Cardiac muscle cell (in vitro differentiated cells and primary cell): ENCODE measurements at regions not wholly inside any gene's neighbourhood (a gene's known extent, or its start where the extent isn't known, plus 50 kb on each side); places are given as distances from the start of the nearest gene placed in this dataset.

Experiments used
- DNase-seq, 2 donors: peaks; one replicate each; pipeline versions ENCODE4 v3.0.0 to v3.0.0-alpha.2; 2010 to 2017; ENCODE audit warnings: low read depth in 1 of 2, low spot score in 1 of 2
- H3K27ac ChIP-seq: fragments of 200-600 bp; sonication (generic); 2 replicates; pipeline ENCODE4 v1.5.1; 2016
- H3K27me3 ChIP-seq: fragments of 200-600 bp; sonication (generic); 2 replicates; pipeline ENCODE4 v1.6.0; 2016; ENCODE audit warnings: control low read depth
- H3K36me3 ChIP-seq: fragments of 200-600 bp; sonication (generic); 2 replicates; pipeline ENCODE4 v1.5.1; 2016; ENCODE audit warnings: control low read depth
- H3K4me1 ChIP-seq: fragments of 200-600 bp; sonication (generic); 2 replicates; pipeline ENCODE4 v1.8.1; 2017; ENCODE audit warnings: low read depth, mild to moderate bottlenecking, mixed run types
- H3K4me3 ChIP-seq: fragments of 200-600 bp; sonication (generic); 2 replicates; pipeline ENCODE4 v1.5.1; 2016; ENCODE audit warnings: mild to moderate bottlenecking
- H3K9me3 ChIP-seq: fragments of 200-600 bp; sonication (generic); 2 replicates; pipeline ENCODE4 v1.5.1; 2017; ENCODE audit warnings: low read depth, mild to moderate bottlenecking, control low read depth
- TF ChIP-seq, protein P1 (sequence below): IDR thresholded peaks from 2 replicates; pipeline ENCODE4 v1.5.1; 2012; ENCODE audit warnings: low read depth, mild to moderate bottlenecking, low read length

- TF ChIP-seq, protein P1, sequence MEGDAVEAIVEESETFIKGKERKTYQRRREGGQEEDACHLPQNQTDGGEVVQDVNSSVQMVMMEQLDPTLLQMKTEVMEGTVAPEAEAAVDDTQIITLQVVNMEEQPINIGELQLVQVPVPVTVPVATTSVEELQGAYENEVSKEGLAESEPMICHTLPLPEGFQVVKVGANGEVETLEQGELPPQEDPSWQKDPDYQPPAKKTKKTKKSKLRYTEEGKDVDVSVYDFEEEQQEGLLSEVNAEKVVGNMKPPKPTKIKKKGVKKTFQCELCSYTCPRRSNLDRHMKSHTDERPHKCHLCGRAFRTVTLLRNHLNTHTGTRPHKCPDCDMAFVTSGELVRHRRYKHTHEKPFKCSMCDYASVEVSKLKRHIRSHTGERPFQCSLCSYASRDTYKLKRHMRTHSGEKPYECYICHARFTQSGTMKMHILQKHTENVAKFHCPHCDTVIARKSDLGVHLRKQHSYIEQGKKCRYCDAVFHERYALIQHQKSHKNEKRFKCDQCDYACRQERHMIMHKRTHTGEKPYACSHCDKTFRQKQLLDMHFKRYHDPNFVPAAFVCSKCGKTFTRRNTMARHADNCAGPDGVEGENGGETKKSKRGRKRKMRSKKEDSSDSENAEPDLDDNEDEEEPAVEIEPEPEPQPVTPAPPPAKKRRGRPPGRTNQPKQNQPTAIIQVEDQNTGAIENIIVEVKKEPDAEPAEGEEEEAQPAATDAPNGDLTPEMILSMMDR, result no peak
Measured at GRCh38 chr20:57760698-57761412, 51.0 kb upstream of the PMEPA1 start.

DNA sequence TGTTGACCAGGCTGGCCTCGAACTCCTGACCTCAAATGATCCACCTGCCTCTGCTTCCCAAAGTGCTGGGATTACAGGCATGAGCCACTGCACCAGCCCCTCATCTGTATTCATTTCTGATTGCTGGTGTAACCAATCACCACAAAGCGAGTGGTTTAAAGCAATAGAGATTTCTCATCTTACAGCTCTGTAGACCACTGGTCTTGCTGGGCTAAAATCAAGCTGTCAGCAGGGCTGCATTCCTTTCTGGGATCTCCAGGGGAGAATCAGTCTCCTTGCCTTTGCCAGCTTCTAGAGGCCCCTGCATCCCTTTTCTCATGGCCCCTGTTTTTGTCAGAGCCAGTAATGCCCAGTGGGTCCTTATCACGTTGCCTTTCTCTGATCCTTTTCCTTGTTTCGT lies 49.9 kb upstream of the PMEPA1 start:
- H3K4me1 ChIP-seq, result no peaks in the 10 kb centered on the region
- DNase-seq, result peak in 1 of 2 donors; percentile 58
- no peaks in the 10 kb centered on the region for H3K27me3 ChIP-seq
- no peaks in the 10 kb centered on the region for H3K9me3 ChIP-seq
- TF ChIP-seq, protein P1, result no peak
- no peak overlapping the region for H3K4me3 ChIP-seq
- H3K27ac ChIP-seq, result no peak overlapping the region
- H3K36me3 ChIP-seq, result no peaks in the 10 kb centered on the region

More at GRCh38 chr20:57760698-57761412, 51.0 kb upstream of the PMEPA1 start:
- no peaks in the 10 kb centered on the region for H3K27me3 ChIP-seq
- no peak for DNase-seq
- H3K36me3 ChIP-seq, result no peaks in the 10 kb centered on the region
- no peak overlapping the region for H3K27ac ChIP-seq
- no peaks in the 10 kb centered on the region for H3K4me1 ChIP-seq
- no peaks in the 10 kb centered on the region for H3K9me3 ChIP-seq
- H3K4me3 ChIP-seq, result no peak overlapping the region
